Bronchial epithelial cell (primary cell): ENCODE measurements at regions not wholly inside any gene's neighbourhood (a gene's known extent, or its start where the extent isn't known, plus 50 kb on each side); places are given as distances from the start of the nearest gene placed in this dataset.

Experiments used
- DNase-seq: peaks from one replicate; pipeline ENCODE4 v3.0.0-alpha.2; 2010; ENCODE audit warnings: low read depth
- FAIRE-seq: peaks from 2 replicates; lab custom pipeline; 2011; peaks lifted over from hg19 to GRCh38; lab: Jason Lieb, UNC
- H3K27me3 ChIP-seq: 2 replicates; pipeline ENCODE4 v1.5.1; 2011; ENCODE audit warnings: low read length; ENCODE audit not compliant: control insufficient read depth, insufficient read depth
- H3K36me3 ChIP-seq: 2 replicates; pipeline ENCODE4 v1.5.1; 2011; ENCODE audit warnings: low read length; ENCODE audit not compliant: control insufficient read depth, insufficient read depth
- H3K4me3 ChIP-seq: 2 replicates; pipeline ENCODE4 v1.5.1; 2011; ENCODE audit warnings: mild to moderate bottlenecking, low read depth, low read length, control low read depth
- CTCF ChIP-seq: IDR thresholded peaks from 2 replicates; pipeline ENCODE4 v1.5.1; 2011; ENCODE audit warnings: mild to moderate bottlenecking, moderate library complexity, low read length, control low read depth, inconsistent platforms; ENCODE audit not compliant: insufficient read depth, severe bottlenecking

GRCh38 chr2:120559401-120559800 lies 176.3 kb upstream of the GLI2 start:
- TF ChIP-seq CTCF = no peak
- peak; percentile 75 for DNase-seq
- H3K4me3 ChIP-seq = no peak overlapping the region
- FAIRE-seq = no peak
- H3K27me3 ChIP-seq = peaks cover 2% of the 10 kb centered on the region
- H3K36me3 ChIP-seq = no peaks in the 10 kb centered on the region

DNA sequence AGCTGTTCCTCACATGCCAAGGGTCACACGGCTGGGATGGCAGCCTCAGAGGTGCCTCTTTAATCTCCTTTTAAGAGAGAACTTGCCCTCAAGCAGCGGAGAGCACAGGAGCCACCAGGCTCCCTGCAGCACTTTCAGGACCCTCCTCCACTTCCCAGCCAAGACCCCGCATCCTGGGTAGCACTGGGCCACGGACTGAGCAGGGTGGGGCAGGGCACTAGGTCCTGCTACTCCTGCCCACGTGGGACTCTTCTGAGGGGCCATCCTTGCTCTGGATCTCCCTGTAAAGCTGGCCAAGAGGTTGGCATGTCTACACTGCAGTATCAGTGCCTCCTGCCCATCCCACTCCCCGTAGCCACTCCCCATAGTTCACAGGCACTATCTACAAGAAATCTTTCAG lies 175.3 kb upstream of the GLI2 start:
- FAIRE-seq = no peak
- no peak overlapping the region for H3K4me3 ChIP-seq
- H3K27me3 ChIP-seq = no peaks in the 10 kb centered on the region
- no peak for DNase-seq
- H3K36me3 ChIP-seq = no peaks in the 10 kb centered on the region
- TF ChIP-seq CTCF = no peak

- Histone ChIP-seq H3K36me3 (no peaks in the 10 kb centered on the region), H3K27me3 (no peaks in the 10 kb centered on the region), H3K4me3 (no peak overlapping the region)
- TF ChIP-seq CTCF = no peak
- no peak for DNase-seq
- FAIRE-seq = peak; percentile 23
Observed at GRCh38 chr2:120561379-120562035, 174.2 kb upstream of the GLI2 start.

DNA sequence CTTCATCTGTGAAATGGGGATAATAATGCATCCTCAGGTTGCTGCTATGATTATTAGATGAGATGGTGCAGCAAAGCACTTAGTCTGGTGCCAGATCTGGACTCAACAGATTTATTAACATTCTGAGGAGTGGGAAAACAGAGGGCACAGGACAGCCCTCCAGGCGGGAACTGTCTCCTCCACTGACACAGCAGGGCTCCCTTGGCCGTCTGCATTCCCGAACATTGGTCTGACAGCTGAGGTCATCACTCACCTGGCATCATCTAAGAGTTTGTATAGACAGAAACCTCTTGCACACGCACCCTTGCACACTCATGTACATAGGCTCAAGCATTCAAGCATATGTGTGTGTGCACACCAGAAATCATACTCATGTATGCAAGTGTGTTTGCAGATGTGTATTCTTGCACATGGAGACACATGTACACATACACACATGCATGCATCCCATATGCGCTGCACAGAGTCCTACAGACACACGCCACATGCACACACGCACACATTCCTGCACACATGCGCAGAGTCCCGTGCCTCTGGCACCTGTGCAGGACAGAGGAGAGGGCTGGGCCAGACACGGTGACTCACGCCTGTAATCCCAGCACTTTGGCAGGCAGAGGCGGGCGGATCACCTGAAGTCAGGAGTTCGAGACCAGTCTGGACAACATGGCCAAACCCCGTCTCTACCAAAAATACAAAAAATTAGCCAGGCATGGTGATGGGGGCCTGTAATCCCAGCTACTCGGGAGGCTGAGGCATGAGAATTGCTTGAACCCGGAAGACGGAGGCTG lies 173.3 kb upstream of the GLI2 start:
- FAIRE-seq (peak; percentile 95), DNase-seq (no peak)
- Histone ChIP-seq H3K4me3 (no peak overlapping the region), H3K36me3 (no peaks in the 10 kb centered on the region), H3K27me3 (no peaks in the 10 kb centered on the region)
- no peak for TF ChIP-seq CTCF

DNA sequence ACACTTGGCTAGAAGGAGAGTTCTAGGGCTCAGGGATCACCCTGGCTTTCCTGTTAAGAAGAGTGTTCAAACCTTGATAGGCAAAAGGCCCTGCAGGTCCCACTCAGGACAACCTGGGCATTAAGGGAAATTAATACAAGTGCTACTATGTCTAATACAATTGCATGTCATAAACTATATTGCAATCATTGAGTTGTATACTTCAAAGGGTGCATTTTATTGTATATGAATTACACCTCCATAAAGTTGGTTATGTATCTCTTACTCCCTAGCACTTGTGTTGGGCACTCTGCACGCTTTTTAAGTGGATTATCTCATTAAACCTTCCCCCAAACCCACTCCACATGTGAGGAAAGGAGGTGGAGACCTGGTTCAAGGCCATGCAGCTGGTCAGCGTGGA lies 172.1 kb upstream of the GLI2 start:
- Histone ChIP-seq H3K4me3 (no peak overlapping the region), H3K36me3 (no peaks in the 10 kb centered on the region), H3K27me3 (no peaks in the 10 kb centered on the region)
- DNase-seq (no peak), FAIRE-seq (no peak)
- no peak for TF ChIP-seq CTCF
